ENCODE measurements at regions not wholly inside any gene's neighbourhood (a gene's known extent, or its start where the extent isn't known, plus 50 kb on each side); places are given as distances from the start of the nearest gene placed in this dataset.
"Not testable (repeated sequence)": the region's sequence is repeated elsewhere in the genome, so short reads cannot be mapped to it uniquely, and the experiment has no call there.

- DNase-seq: no peak
Measured at GRCh38 chr1:58836408-58836807, 52.6 kb upstream of the JUN start.

GRCh38 chr1:58837886-58838285 lies 54.0 kb upstream of the JUN start:
- no peak for DNase-seq

- DNase-seq: no peak
Measured at GRCh38 chr1:58839147-58839795, 55.4 kb upstream of the JUN start.

DNA sequence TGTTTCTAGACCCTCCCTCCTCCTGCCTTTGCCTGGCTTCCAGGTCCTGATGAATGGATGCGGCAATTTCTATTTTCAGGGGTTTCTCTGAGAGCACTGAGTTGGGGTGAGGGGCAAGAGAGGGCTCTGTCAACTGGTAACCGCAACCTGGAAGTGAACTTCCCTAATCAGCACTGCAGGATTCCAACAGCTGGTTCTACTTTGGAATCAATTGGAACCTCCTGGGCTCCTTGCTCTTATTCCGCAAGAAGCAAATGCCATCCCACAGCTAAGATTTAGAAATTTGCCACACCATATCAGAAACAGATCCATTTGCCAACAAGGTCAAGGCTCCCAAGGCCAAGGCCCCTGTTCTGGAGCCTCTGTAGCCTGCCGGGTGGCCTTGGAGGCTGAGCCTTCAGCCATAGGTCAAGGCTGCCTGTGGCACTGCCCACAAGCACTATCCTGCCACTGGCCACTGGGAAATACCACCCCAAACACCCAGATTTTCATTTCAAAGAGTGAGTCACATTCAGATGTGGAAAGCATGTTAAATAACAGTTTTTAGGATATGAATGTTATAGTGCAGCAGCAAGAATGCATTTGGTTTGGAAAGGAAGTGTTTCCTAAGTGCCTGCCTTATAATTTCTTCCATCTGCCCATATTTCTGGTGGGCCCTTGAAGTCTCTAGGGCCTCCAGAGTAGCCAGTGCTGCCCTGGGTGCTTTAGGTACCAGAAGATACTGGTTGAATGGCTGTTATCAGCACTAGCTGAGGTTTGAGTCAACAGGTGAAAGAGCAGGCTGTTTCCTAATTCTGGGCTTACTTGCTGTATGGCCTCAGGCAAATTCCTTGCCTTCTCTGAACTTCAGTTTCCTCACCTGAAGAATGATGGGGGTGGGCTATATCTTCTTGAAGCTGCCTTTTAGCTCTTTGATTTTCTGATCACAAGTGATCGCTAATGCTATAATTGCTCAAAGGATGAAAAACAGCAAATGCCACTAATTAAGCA lies 56.3 kb upstream of the JUN start:
- DNase-seq: no peak

DNA sequence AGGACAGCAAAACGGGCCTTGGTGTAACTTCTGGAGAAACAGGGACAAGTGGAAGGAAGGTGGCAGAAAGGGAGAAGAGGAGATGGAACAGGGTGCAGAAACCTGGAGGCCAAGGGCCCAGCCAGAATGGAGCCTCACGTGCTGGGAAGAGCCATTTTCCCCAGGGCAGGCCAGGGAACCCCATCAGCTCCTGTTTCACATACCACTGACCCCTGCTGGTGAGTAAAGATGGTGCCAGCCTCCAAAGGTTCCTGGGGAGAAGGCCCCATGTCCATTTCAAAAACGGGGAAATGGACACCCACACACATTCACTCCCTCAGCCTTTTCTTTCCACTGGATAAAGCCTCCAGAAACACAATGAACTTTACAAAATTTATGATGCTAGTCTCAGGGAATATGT lies 57.6 kb upstream of the JUN start:
- DNase-seq: no peak

DNA sequence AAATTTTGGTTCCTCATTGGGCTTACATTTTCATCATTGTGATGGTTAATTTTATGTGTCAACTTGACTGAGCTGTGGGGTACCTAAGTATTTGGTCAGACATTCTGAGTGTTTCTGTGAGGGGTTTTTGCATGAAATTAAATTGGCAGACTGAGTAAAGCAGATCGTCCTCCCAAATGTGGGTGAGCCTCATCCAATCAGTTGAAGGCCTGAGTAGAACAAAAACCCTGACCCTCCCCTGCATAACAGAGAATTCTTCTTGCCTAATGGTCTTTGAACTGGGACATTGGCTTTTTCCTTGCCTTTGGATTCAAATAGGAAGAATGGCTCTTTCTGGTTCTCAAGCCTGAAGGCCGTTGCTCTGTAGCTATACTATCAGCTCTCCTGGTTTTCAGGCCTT lies 59.1 kb upstream of the JUN start:
- DNase-seq: no peak

DNA sequence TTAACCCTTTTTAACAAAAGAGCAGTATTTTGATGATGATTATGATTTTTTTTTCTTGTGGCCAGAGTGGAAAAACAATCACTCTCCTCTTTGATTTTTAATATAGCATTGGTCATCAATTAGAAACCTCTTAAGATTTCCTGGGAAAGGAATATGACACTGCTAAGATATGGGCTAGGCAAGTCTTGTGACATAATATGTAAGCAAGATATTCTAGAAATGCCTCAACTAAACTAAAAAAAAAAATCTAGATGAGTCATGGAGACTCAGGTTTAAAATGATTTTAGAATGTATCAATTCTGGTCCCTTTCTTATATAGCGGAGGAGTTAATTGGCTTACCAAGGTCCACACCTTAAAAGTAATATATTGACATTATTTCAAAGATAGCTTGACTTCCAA lies 60.3 kb upstream of the JUN start:
- no peak for DNase-seq

DNA sequence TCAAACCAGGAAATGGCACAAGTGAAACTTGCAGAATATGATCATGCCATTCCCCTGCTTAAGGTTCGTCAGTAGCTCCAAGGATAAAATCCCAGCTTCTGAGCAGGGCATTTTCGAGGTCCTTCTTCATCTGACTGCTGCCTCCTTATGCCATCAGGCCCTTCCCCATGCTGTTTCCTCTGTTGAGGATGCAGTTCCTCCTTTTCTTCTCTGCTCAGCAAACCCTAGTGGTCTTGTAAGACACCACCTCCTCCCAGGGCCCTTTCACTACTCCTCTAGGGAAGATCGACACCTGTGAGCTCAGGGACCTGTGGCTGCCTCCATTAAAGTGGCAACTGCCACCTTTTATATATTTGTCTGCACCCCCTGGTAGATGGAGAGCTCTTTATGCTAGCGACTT lies 62.1 kb upstream of the JUN start:
- no peak for DNase-seq

- no peak for DNase-seq
Measured at GRCh38 chr1:58848818-58849411, 65.1 kb upstream of the JUN start.

- no peak for DNase-seq
Measured at GRCh38 chr1:58849551-58849950, 65.7 kb upstream of the JUN start.

GRCh38 chr1:58850636-58851035 lies 66.8 kb upstream of the JUN start:
- no peak for DNase-seq

DNA sequence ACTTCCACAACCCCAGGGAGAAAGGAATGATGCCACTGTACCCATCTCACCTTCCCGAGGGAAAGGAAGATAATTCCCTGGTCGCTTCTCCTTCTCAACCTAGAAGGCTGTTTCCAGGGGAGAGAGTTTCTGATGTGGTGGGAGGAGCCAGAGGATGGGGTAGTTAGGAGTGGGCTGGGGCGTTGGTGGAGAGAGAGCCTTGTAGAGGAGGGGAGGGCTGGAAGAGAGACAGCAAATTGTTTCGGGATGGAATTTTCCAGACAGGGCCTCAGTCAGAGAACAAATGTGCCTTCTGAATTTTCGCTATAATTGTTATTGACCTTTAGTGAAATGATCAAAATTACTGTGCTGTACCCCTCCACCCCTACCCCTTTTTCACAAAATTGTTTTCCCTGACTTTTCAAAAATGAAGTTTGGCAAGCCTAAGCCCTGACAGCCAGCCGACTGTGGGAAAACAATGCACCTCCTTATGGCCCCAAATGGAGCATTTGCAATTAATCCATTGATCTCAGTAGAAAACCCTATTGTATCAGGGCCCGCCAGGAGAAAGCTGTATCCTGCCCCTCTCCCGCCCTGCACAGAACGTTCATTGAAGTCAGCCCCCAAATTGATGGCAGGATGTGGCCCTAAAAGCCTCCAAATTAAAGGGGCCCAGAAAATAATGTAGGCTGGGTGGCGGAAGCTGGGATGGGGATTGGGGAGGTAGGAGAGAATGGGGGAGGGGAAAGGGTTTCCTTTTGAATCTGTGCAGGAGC lies 69.1 kb upstream of the JUN start:
- no peak for DNase-seq

DNA sequence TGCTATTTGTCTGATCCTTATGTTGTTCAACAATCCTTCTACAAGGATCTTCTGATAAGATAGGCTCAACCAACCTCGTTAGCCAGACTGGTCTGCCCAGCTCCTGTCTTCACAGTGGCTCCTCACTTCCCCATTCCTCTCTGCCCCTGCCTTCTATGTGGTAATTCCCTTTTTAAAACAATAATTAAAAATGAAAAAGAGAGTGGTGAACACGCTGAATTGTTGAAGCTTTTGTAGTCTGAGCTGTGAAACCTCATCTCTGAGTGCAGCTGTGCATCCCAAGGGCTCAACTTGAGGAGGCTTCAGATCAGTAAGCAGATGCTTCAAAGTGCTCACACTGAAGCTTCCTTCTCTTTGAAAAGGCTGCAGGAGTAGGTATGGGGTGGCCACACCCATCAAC lies 70.7 kb upstream of the JUN start:
- DNase-seq: no peak

DNA sequence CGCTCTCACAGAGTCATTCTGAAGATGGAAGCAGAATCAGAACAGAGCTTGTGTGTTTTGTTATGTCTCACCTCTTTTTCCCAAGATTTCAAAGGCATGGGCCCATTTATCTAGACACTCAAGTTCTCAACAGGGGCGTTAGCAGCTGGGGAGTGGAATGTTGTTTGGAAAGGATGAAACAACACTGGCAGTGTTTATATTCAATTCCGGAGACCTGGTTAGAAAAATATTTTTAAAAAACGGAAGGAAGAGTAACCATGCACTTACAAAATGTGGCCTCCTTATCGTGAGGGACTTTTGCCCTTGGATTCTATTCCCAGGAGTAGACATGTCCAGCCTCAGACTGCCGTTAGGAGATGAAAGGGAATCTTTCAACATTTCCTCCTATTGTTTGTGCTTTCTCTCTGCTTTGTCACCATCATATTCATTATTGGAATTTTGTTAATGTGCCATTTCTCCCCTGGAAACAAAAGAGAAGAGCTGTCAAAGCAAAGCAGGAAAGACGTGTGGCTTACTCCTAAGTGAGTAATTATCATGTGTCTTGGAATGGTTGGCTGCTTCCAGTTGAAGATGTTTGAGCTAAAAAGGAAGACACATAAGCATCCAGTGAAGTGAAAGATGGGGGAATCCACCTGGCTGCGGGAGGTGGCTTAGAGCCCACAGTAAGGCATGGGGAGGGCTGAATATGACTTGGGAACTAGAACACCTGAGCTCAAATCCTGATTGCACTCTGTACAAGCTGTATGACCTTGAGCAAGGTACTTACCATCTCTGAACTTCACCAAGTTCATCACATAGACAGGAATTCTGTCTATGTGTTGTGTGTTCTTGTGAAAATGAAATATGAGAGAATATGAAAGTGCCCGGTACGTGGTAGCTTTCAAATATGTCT lies 71.7 kb upstream of the JUN start:
- no peak for DNase-seq

DNA sequence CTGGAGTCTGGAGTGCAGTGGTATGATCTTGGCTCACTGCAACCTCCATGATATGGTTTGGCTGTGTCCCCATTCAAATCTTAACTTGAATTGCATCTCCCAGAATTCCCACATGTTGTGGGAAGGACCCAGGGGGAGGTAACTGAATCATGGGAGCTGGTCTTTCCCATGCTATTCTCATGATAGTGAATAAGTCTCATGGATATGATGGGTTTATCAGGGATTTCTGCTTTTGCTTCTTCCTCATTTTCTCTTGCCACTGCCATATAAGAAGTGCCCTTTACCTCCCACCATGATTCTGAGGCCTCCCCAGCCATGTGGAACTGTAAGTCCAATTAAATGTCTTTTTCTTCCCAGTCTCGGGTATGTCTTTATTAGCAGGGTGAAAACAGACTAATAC lies 72.4 kb upstream of the JUN start:
- DNase-seq: not testable (repeated sequence)

DNA sequence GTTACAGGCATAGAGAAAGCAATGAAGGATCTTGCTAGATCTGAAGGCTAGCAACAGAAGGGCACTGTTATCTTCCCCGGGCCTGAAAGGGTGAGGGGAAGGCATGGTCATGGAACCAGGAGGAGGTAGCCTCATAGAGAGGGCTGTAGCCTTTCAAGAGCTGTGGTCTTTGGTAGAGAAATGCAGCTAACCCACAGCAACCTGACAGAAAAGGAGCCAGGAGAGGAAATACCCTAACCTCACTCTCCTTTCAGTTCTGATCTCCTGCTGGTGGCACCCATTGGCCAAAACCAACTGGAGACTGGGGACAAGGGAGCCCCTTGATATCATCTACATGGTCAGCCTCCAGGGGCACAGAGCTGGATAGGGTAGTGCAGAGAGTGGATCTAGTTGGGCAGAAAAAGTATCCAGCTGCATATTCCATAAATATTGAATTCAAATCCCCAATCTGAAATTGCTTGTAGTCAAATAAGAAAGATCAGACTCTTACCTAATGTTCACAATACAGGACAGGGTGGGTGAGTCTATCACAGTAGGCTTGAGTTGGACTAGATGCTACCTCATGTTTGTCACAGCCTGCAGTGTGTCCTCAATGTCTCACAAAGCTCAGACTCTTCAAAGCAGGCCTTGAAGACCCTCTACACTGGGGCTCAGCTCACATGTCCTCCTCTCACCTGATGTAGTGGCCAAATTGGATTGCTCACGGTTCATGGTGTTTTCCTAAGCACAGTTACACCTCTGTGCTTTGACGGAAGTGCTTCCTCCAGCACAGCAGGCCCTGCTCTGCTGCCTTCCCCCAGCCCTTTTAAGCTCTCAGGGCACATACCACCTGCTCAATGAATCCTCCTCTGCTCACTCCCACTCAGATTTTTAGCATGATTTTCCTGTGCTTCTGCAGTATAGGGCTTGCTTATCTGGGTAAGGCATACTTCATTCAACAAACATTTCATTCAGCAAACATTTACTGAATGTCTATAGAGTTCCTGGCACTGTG lies 74.1 kb upstream of the JUN start:
- DNase-seq: peak; percentile 67

- DNase-seq: no peak
Measured at GRCh38 chr1:58859769-58860485, 76.1 kb upstream of the JUN start.

GRCh38 chr1:58861076-58861475 lies 77.2 kb upstream of the JUN start:
- DNase-seq: no peak

DNA sequence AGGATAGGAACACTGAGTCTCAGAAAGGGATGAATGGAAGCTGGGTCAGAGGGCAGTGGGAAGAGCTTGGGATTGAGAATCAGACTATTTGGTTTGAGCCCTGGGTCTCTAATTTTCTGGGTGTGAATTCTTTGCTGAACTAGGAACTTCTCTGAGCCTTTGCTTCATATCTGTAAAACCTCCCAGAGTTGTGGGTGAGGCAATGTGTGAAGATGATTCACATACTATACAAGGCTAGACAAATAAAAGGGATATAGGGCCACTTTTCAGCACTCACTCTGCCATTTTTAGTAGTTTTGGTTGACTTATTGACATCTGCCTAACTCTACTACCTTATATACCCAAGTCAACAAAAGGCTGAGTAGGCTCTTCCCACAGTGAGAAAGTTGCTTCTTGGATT lies 77.7 kb upstream of the JUN start:
- DNase-seq: no peak

DNA sequence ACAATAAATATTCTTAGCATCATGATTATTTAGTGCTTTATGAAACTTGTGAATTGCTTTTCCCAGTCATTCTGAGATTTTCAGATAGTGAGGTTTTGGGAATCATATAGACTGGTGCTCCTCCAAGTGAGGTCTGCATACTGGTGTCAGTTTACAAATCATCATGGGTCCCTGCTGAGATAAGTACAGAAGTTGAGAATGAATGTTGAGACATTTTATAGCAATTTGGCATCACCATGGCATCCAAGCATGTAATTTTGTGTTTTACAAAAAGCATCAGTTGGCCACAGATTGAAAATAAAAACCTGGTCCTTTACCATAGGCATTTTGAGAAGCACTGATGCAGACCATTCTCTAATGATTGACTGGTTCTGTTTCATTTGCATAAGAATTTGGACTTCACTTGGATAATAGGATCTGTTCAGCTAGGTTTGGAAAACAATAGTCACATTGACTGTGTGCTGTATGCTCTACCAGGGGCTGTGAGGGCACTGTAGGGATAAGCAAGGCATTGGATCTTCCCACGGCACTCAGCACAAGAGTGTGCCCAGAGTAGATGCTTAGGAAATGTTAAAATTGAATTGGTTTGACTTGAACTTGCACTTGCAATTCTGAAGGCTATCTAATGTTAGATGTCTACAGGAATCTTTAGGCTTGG lies 79.0 kb upstream of the JUN start:
- DNase-seq: no peak

All from activated CD8-positive, alpha-beta memory T cell treated with anti-CD3 and anti-CD28 coated beads for 24 hours (primary cell).